ENCODE measurements at regions not wholly inside any gene's neighbourhood (a gene's known extent, or its start where the extent isn't known, plus 50 kb on each side); places are given as distances from the start of the nearest gene placed in this dataset.

GRCh38 chr6:55974688-55975087, 99.3 kb upstream of the BMP5 start:
- DNase-seq, result no peak
- H3K27ac ChIP-seq (replicated peaks), result no peak overlapping the region
- intact Hi-C loops (cut with micrococcal nuclease), result no loop called here
- no peaks in the 10 kb centered on the region for H3K36me3 ChIP-seq
- peaks cover 6% of the 10 kb centered on the region for H3K4me1 ChIP-seq
- no peak overlapping the region for H3K4me3 ChIP-seq
- H3K9me3 ChIP-seq (replicated peaks), result no peaks in the 10 kb centered on the region
- H3K27me3 ChIP-seq (ENCODE audit: low read depth), result no peaks in the 10 kb centered on the region
- TF ChIP-seq CTCF (IDR thresholded peaks at IDR 0.05; ENCODE audit: borderline replicate concordance), result no peak

- no peaks in the 10 kb centered on the region for H3K36me3 ChIP-seq
These were observed 96.7 kb upstream of the BMP5 start for GRCh38 chr6:55972091-55972490.

GRCh38 chr6:55969526-55969925, 94.1 kb upstream of the BMP5 start:
- intact Hi-C loops (cut with micrococcal nuclease), result no loop called here
- no peak overlapping the region for H3K27ac ChIP-seq (replicated peaks)
- no peak for TF ChIP-seq CTCF (IDR thresholded peaks at IDR 0.05; ENCODE audit: borderline replicate concordance)

More at GRCh38 chr6:55972091-55972490, 96.7 kb upstream of the BMP5 start:
- no peak overlapping the region for H3K4me3 ChIP-seq
- H3K27me3 ChIP-seq (ENCODE audit: low read depth), result no peaks in the 10 kb centered on the region
- H3K27ac ChIP-seq (replicated peaks), result no peak overlapping the region
- DNase-seq, result no peak
- intact Hi-C loops (cut with micrococcal nuclease), result no loop called here
- no peaks in the 10 kb centered on the region for H3K9me3 ChIP-seq (replicated peaks)
- no peak for TF ChIP-seq CTCF (IDR thresholded peaks at IDR 0.05; ENCODE audit: borderline replicate concordance)
- H3K4me1 ChIP-seq, result peaks cover 6% of the 10 kb centered on the region

GRCh38 chr6:55968926-55969325, 93.5 kb upstream of the BMP5 start:
- TF ChIP-seq CTCF (IDR thresholded peaks at IDR 0.05; ENCODE audit: borderline replicate concordance), result no peak
- H3K4me3 ChIP-seq, result no peak overlapping the region
- peaks cover 6% of the 10 kb centered on the region for H3K4me1 ChIP-seq
- no peaks in the 10 kb centered on the region for H3K36me3 ChIP-seq
- intact Hi-C loops (cut with micrococcal nuclease), result no loop called here
- no peak for DNase-seq
- H3K27me3 ChIP-seq (ENCODE audit: low read depth), result no peaks in the 10 kb centered on the region
- no peak overlapping the region for H3K27ac ChIP-seq (replicated peaks)
- H3K9me3 ChIP-seq (replicated peaks), result no peaks in the 10 kb centered on the region

More at GRCh38 chr6:55969526-55969925, 94.1 kb upstream of the BMP5 start:
- Histone ChIP-seq H3K4me3 (no peak overlapping the region), H3K36me3 (no peaks in the 10 kb centered on the region), H3K27me3 (ENCODE audit: low read depth) (no peaks in the 10 kb centered on the region), H3K9me3 (replicated peaks) (no peaks in the 10 kb centered on the region), H3K4me1 (peaks cover 6% of the 10 kb centered on the region)
- no peak for DNase-seq

- no peak for DNase-seq
- intact Hi-C loops (cut with micrococcal nuclease), result no loop called here
- Histone ChIP-seq H3K4me3 (no peak overlapping the region), H3K4me1 (no peaks in the 10 kb centered on the region), H3K27ac (replicated peaks) (no peak overlapping the region), H3K9me3 (replicated peaks) (no peaks in the 10 kb centered on the region), H3K27me3 (ENCODE audit: low read depth) (no peaks in the 10 kb centered on the region), H3K36me3 (no peaks in the 10 kb centered on the region)
- no peak for TF ChIP-seq CTCF (IDR thresholded peaks at IDR 0.05; ENCODE audit: borderline replicate concordance)
These were observed 88.7 kb upstream of the BMP5 start for GRCh38 chr6:55964136-55964535.

- intact Hi-C loops (cut with micrococcal nuclease), result no loop called here
- Histone ChIP-seq H3K4me3 (no peak overlapping the region), H3K27ac (replicated peaks) (no peak overlapping the region), H3K4me1 (no peaks in the 10 kb centered on the region), H3K9me3 (replicated peaks) (no peaks in the 10 kb centered on the region), H3K36me3 (no peaks in the 10 kb centered on the region), H3K27me3 (ENCODE audit: low read depth) (no peaks in the 10 kb centered on the region)
- TF ChIP-seq CTCF (IDR thresholded peaks at IDR 0.05; ENCODE audit: borderline replicate concordance), result no peak
- DNase-seq, result peak; percentile 16
These were observed 87.9 kb upstream of the BMP5 start for GRCh38 chr6:55963301-55963700.
